ENCODE measurements at regions not wholly inside any gene's neighbourhood (a gene's known extent, or its start where the extent isn't known, plus 50 kb on each side); places are given as distances from the start of the nearest gene placed in this dataset.

- TF ChIP-seq EP300 (IDR thresholded peaks at IDR 0.05) (no peak), PHF8 (IDR thresholded peaks at IDR 0.05; ENCODE audit: borderline replicate concordance, low read depth) (no peak)
Observed at GRCh38 chrX:7987160-7988012, 60.2 kb upstream of the PNPLA4 start.

Measured in A549 (cell line).